SK-N-MC (cell line): ENCODE measurements at regions not wholly inside any gene's neighbourhood (a gene's known extent, or its start where the extent isn't known, plus 50 kb on each side); places are given as distances from the start of the nearest gene placed in this dataset.

Source experiments
- EZH2 ChIP-seq: fragments of 200-600 bp; sonication (generic); IDR thresholded peaks from one replicate; pipeline ENCODE4 v1.6.1; 2017; ENCODE audit warnings: antibody characterized with exemption
- FOXP2 ChIP-seq: optimal IDR thresholded peaks from 2 replicates; pipeline ENCODE3; 2011; ENCODE audit warnings: mild to moderate bottlenecking, moderate library complexity; ENCODE audit not compliant: insufficient read depth; ENCODE audit errors: extremely low read length, control extremely low read depth
- POLR2AphosphoS5 ChIP-seq: IDR thresholded peaks from 2 replicates; pipeline ENCODE4 v1.6.1; 2012; ENCODE audit warnings: mild to moderate bottlenecking, low read depth, low read length, borderline replicate concordance

DNA sequence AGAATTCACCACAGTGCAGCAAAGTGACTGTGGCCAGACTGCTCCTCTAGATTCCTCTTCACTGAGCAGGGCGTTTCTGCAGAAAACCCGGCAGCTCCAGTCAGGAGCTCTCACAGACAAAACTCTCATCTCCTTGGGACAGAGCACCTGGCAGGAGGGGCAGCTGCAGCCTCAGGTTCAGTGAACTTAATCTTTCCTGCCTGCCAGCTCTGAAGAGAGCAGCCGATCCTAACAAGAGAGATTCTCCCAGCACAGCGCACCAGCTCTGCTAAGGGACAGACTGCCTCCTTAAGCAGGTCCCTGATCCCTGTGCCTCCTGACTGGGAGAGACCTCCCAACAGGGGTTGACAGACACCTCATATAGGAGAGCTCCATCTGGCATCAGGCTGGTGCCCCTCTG is 1065.5 kb downstream of the GRIK2 start:
- TF ChIP-seq POLR2AphosphoS5 (no peak), EZH2 (no peak), FOXP2 (no peak)
